DMS 273 (cell line): ENCODE measurements at regions not wholly inside any gene's neighbourhood (a gene's known extent, or its start where the extent isn't known, plus 50 kb on each side); places are given as distances from the start of the nearest gene placed in this dataset.
"Not testable (repeated sequence)": the region's sequence is repeated elsewhere in the genome, so short reads cannot be mapped to it uniquely, and the experiment has no call there.

Experiments
- DNase-seq: peaks from one replicate; lab custom pipeline; 2025; ENCODE audit not compliant: unreplicated experiment; lab: John Stamatoyannopoulos, UW

DNA sequence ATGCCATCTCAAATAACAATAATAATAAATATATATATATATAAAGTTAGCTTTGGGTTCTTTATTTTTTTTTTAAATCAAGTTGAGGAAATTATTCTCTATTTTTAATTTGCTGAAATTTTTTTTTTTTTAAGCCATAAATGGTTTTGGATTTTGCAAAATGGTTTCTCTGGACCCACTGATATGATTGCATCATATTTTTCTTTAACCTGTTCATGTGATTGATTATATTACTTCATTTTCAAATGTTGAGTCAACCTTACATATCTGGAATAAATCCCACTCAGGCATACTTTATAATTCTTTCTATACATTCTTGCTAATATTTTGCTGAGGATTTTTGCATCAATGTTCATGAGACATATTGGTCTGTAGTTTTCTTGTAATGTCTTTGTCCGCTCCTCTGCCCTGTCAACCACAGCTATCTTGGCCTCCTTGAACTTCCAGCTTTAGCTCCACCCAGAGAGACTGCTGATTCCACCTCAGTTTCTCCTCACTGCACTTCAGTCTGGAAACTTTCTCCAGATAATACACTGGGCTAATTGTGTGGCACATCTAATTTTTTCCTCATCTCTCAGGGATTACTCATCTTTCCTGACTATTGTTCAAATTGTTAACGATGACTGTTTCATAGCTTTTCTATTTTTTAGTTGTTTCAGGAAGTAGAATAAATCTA lies 160.9 kb upstream of the GIMD1 start:
- DNase-seq: no peak

- no peak for DNase-seq
These were observed 158.7 kb upstream of the GIMD1 start for GRCh38 chr4:106527316-106527715.

DNA sequence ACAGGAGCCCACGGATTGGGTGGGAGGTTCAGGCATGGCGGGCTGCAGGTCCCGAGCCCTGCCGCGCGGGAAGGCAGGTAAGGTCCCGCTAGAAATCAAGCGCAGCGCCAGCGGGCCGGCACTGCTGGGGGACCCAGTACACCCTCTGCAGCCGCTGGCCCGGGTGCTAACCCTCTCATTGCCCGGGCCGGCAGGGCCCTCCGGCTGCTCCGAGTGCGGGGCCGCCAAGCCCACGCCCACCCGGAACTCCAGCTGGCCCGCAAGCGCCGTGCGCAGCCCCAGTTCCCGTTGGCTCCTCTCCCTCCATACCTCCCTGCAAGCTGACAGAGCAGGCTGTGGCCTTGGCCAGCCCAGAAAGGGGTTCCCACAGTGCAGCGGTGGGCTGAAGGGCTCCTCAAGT lies 156.8 kb upstream of the GIMD1 start:
- DNase-seq: not testable (repeated sequence)

GRCh38 chr4:106524772-106525171 lies 156.2 kb upstream of the GIMD1 start:
- DNase-seq: not testable (repeated sequence)

DNA sequence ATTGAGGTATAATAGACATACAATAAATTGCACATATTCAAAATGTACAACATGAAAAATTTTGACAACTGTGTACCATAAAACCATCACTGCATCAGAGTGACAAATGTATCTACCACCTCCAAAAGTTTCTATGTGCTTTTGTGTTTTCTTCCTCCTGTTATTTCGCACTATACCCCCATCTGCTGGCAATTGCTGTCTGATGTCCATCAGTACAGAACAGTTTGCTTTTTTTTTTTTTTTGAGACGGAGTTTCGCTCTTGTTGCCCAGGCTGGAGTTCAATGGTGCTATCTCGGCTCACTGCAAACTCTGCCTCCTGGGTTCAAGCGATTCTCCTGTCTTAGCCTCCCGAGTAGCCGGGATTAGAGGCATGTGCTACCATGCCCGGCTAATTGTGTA lies 154.3 kb upstream of the GIMD1 start:
- no peak for DNase-seq

- DNase-seq: no peak
These were observed 144.1 kb upstream of the GIMD1 start for GRCh38 chr4:106512706-106513105.

DNA sequence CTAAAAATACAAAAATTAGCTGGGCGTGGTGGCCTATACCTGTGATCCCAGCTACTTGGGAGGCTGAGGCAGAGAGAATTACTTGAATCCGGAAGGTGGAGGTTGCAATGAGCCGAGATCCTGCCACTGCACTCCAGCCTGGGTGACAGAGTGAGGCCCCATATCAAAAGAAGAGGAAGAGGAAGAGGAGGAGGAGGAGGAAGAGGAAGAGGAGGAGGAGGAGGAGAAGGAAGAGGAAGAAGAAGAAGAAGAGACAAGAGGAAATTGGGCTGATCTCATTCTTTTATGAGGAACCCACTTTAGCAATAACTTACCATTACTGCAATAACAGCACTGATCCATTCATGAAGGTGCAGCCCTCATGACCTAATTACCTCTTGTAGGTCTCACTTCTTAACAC lies 138.9 kb upstream of the GIMD1 start:
- no peak for DNase-seq

- no peak for DNase-seq
These were observed 134.8 kb upstream of the GIMD1 start for GRCh38 chr4:106503116-106504050.

- DNase-seq: peak; percentile 80
These were observed 133.6 kb upstream of the GIMD1 start for GRCh38 chr4:106502106-106502699.

DNA sequence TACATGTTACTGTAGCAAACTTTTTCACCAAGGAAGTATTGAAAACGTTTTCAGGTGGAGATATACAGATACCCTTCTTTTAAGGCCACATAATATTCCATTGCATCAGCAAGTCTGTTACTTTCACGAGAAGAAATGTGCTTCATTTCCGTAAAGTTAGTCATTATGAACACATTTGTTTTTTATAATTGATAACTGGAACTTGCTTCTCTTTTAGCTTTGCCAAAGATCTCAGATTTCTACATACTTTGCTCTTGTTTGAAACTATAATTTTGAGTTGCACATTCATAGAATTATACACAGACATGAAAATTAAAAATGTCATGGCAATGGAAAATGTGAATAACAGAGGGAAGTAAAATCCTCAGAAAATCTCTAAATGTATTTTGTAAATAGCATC lies 128.7 kb upstream of the GIMD1 start:
- no peak for DNase-seq

- no peak for DNase-seq
These were observed 127.5 kb upstream of the GIMD1 start for GRCh38 chr4:106496061-106496460.

- DNase-seq: no peak
These were observed 126.9 kb upstream of the GIMD1 start for GRCh38 chr4:106495476-106495875.

- no peak for DNase-seq
These were observed 125.5 kb upstream of the GIMD1 start for GRCh38 chr4:106494066-106494465.

- DNase-seq: no peak
These were observed 124.5 kb upstream of the GIMD1 start for GRCh38 chr4:106493086-106493485.

DNA sequence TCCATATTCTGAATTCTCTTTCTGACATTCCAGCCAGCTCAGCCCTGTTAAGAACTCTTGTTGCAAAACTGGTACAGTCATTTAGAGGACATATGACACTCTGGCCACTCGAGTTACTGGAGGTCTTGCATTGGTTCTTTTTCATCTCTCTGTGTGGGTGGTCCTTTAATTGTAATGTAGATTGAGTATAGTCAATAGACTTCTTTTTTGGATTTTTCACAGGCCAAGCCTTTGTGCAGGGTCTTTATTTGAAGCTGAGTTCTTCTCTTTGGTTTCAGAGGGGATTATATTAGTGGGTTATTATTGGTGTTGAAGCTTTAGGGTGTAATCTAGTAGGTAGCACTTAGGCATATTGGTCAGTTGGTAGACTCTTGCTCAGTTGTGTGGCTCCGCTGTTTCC lies 118.0 kb upstream of the GIMD1 start:
- no peak for DNase-seq

DNA sequence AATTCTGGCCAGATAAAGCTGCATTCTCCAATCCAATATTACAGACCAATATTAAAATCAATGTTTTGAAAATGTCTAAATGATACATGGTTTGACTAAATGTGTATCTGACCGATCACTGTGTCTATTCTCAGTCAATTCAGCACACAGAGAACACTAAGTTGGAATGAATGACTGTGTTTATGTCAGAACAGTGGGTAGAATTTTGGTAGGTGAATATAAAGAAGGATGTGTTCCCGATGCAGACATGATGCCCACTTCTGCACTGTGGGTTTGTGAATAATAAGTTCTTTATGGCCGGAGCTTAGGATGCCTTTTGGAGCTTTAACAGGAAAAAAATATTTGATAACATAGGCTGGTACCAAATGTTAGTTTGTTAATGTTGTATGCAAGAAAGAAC lies 113.2 kb upstream of the GIMD1 start:
- no peak for DNase-seq

DNA sequence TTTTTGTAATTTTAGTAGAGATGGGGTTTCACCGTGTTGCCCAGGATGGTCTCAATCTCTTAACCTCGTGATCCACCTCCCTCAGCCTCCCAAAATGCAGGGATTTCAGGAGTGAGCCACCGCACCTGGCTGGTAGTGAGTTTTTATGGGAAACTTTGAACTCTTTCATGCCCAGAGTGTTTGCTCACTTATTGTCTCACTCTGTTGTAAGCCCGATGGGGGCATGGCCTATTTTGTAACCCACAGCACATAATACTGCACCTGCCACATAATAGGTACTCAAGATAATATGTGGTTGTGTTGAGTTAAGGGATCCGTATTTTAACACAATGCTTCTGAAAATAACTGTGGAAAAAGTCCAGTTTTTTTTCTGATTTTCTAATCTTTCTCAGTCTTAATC lies 109.6 kb upstream of the GIMD1 start:
- no peak for DNase-seq

GRCh38 chr4:106476741-106477140 lies 108.2 kb upstream of the GIMD1 start:
- DNase-seq: no peak

DNA sequence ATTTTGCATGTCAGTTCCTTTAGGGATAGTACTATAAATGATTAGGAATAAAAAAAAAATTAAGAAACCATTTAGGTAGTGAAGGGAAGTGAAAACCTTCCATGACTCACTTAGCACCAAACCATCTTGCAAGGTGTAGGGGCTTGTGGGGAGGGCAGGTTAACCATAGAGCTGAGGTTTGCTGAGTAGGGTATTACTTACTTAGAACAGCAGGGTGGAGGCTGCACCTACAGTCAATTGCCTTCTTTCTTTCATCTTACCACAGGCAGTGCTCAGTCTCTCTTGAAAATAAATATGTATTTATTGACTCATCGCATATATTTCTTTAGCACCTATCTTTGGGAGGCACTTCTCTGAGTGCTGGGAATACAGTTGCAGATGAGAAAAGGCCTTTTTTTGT lies 104.9 kb upstream of the GIMD1 start:
- DNase-seq: no peak

DNA sequence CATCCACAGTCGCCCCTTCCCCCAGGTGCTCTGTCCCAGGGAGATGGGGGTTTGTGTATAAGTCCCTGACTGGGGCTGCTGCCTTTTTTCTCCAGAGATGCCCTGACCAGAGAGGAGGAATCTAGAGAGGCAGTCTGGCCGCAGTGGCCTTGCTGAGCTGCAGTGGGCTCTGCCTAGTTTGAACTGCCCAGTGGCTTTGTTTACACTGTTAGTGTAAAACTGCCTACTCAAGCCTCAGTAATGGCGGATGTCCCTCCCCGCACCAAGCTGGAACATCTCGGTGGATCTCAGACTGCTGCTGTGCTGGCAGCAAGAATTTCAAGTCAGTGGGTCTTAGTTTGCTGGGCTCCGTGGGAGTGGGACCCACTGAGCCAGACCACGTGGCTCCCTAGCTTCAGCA lies 102.6 kb upstream of the GIMD1 start:
- no peak for DNase-seq

GRCh38 chr4:106463622-106464021 lies 95.0 kb upstream of the GIMD1 start:
- no peak for DNase-seq

GRCh38 chr4:106454581-106454980 lies 86.0 kb upstream of the GIMD1 start:
- no peak for DNase-seq
